Tibial nerve (tissue), 4 donors: ENCODE measurements at regions not wholly inside any gene's neighbourhood (a gene's known extent, or its start where the extent isn't known, plus 50 kb on each side); places are given as distances from the start of the nearest gene placed in this dataset.
"Not testable (repeated sequence)": the region's sequence is repeated elsewhere in the genome, so short reads cannot be mapped to it uniquely, and the experiment has no call there.

Source experiments
- DNase-seq, 2 donors: peaks; one replicate each; pipeline ENCODE4 v3.0.0-alpha.2; 2019; ENCODE audit warnings: low spot score in 2 of 2
- H3K27ac ChIP-seq, 4 donors: fragments of 200-600 bp; sonication (generic) in 3 of 4; one replicate each; pipeline ENCODE4 v1.5.1; 2017 to 2019; ENCODE audit warnings: mild to moderate bottlenecking in 1 of 4
- H3K27me3 ChIP-seq, 2 donors: fragments of 200-600 bp; sonication (generic) in 1 of 2; one replicate each; pipeline versions ENCODE4 v1.5.1 to v1.6.0; 2017 to 2019
- H3K36me3 ChIP-seq, 3 donors: fragments of 200-600 bp; sonication (generic); one replicate each; pipeline ENCODE4 v1.5.1; 2018 to 2019
- H3K4me1 ChIP-seq, 4 donors: fragments of 200-600 bp; sonication (generic) in 3 of 4; one replicate each; pipeline ENCODE4 v1.5.1; 2017 to 2019
- H3K4me3 ChIP-seq, 4 donors: fragments of 200-600 bp; sonication (generic) in 3 of 4; one replicate each; pipeline ENCODE4 v1.5.1; 2017 to 2019; ENCODE audit warnings: mild to moderate bottlenecking in 1 of 4, moderate library complexity in 1 of 4
- H3K9me3 ChIP-seq, 4 donors: fragments of 200-600 bp; sonication (generic) in 3 of 4; one replicate each; pipeline ENCODE4 v1.5.1; 2017 to 2019
- CTCF ChIP-seq, 5 experiments: fragments of 200-600 bp in 3 of 5; fragments of 450-650 bp in 2 of 5; sonication (generic) in 3 of 5; IDR thresholded peaks; one replicate each; pipeline ENCODE4 v1.5.1; 2016 to 2019; ENCODE audit warnings: antibody characterized with exemption in 5 of 5, mild to moderate bottlenecking in 3 of 5, moderate library complexity in 2 of 5
- EP300 ChIP-seq, 2 donors: sonication (generic); formaldehyde crosslinking; IDR thresholded peaks; one replicate each; pipeline ENCODE4 v1.6.1; 2017; ENCODE audit warnings: antibody characterized with exemption in 2 of 2, mild to moderate bottlenecking in 1 of 2
- POLR2A ChIP-seq, 2 donors: fragments of 450-650 bp; IDR thresholded peaks; one replicate each; pipeline ENCODE4 v1.6.1; 2017; ENCODE audit warnings: antibody characterized with exemption in 2 of 2, mild to moderate bottlenecking in 2 of 2, moderate library complexity in 2 of 2
- WGBS, 2 donors: methylation state at CpG; one replicate each; pipeline ENCODE4 v1.1.5; 2018; 5-methylcytosine and 5-hydroxymethylcytosine counted together

DNA sequence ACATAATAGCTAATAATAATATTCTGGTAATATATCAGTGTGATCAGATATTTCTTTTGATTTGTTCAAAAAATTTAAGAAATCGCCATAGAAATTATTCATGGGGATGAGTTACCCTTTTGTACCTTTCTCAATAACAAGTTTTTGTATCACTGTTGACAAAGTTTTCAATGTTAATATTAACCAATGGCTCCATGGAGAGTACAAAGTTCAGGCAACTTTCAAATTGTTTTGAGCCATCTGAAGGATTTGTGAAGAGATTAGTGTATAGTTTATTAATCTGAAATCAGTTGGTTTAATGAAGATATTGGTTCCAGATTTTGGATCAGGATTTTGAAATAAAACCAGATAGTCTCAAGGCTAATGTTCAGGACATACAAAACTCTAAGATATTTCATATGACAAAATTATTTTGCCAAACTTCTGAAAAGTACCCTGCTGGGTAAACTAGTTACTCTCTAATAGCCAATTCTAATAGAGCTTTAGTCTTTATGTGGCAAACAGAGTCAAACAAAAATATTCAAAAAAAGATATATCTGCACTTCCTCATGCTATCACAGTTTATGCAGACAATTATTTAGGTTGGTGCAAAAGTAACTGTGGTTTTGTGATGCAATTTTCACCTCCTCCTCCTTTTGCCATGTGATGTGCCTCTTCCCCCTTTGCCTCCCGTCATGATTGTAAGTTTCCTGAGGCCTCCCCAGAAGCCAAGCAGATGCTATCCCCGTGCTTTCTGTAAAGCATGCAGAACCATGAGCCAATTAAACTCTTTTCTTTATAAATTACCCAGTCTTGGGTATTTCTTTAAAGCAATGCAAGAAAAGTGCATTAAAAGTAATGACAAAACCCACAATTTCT lies 1105.0 kb downstream of the PLA2G4A start:
- WGBS, 2 donors, result 86 to 94% methylated on average over 3 of the region's 3 CpGs
- TF ChIP-seq POLR2A (IDR thresholded peaks at IDR 0.05) (no peak), CTCF (IDR thresholded peaks at IDR 0.05) (no peak), EP300 (IDR thresholded peaks at IDR 0.05) (no peak)
- Histone ChIP-seq H3K4me3 (no peak overlapping the region), H3K27ac (no peak overlapping the region), H3K9me3 (no peaks in the 10 kb centered on the region), H3K36me3 (no peaks in the 10 kb centered on the region), H3K4me1 (no peaks in the 10 kb centered on the region), H3K27me3 (no peaks in the 10 kb centered on the region)
- no peak for DNase-seq

GRCh38 chr1:187936667-187937066 lies 1107.9 kb downstream of the PLA2G4A start:
- no peak for DNase-seq
- no peaks in the 10 kb centered on the region for H3K27me3 ChIP-seq
- TF ChIP-seq EP300 (IDR thresholded peaks at IDR 0.05) (no peak), CTCF (IDR thresholded peaks at IDR 0.05) (no peak), POLR2A (IDR thresholded peaks at IDR 0.05) (no peak)
- H3K36me3 ChIP-seq, result no peaks in the 10 kb centered on the region
- H3K9me3 ChIP-seq, result no peaks in the 10 kb centered on the region
- 79 to 89% methylated on average over 1 of the region's 1 CpG for WGBS, 2 donors
- no peak overlapping the region for H3K27ac ChIP-seq
- H3K4me3 ChIP-seq, result no peak overlapping the region
- H3K4me1 ChIP-seq, result no peaks in the 10 kb centered on the region

GRCh38 chr1:187938092-187938491 lies 1109.3 kb downstream of the PLA2G4A start:
- no peaks in the 10 kb centered on the region for H3K9me3 ChIP-seq
- no peak overlapping the region for H3K4me3 ChIP-seq
- TF ChIP-seq CTCF (IDR thresholded peaks at IDR 0.05), result no peak
- TF ChIP-seq POLR2A (IDR thresholded peaks at IDR 0.05), result no peak
- no peak for TF ChIP-seq EP300 (IDR thresholded peaks at IDR 0.05)
- WGBS, 2 donors, result 49 to 96% methylated on average over 2 of the region's 2 CpGs
- H3K27ac ChIP-seq, result no peak overlapping the region
- H3K36me3 ChIP-seq, result no peaks in the 10 kb centered on the region
- H3K4me1 ChIP-seq, result no peaks in the 10 kb centered on the region
- DNase-seq, result no peak
- no peaks in the 10 kb centered on the region for H3K27me3 ChIP-seq

DNA sequence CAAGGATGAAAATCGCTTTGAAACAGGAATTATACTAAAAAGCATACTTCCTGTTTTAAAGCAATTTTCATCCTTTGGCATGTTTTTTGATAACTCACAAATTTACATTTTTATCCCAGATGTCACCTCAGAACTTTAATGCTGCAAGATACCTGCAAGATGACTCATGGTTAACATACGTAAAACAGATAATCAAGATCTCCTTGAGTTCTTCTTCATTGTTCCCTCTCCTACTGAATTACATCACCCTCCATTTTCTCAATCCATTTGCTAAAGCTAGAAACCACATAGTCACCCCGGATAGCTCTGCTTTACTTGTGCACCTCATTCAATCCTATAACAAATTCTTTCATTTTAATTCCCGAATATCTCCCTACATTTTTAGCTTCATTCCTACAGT lies 1114.2 kb downstream of the PLA2G4A start:
- Histone ChIP-seq H3K4me3 (no peak overlapping the region), H3K9me3 (peaks cover 0 to 17% (median 2%) of the 10 kb centered on the region in 4 donors), H3K36me3 (no peaks in the 10 kb centered on the region), H3K27me3 (no peaks in the 10 kb centered on the region), H3K27ac (no peak overlapping the region), H3K4me1 (no peaks in the 10 kb centered on the region)
- DNase-seq, result no peak
- TF ChIP-seq POLR2A (IDR thresholded peaks at IDR 0.05), result no peak
- TF ChIP-seq CTCF (IDR thresholded peaks at IDR 0.05), result no peak
- no peak for TF ChIP-seq EP300 (IDR thresholded peaks at IDR 0.05)
- 89 to 92% methylated on average over 4 of the region's 4 CpGs for WGBS, 2 donors

DNA sequence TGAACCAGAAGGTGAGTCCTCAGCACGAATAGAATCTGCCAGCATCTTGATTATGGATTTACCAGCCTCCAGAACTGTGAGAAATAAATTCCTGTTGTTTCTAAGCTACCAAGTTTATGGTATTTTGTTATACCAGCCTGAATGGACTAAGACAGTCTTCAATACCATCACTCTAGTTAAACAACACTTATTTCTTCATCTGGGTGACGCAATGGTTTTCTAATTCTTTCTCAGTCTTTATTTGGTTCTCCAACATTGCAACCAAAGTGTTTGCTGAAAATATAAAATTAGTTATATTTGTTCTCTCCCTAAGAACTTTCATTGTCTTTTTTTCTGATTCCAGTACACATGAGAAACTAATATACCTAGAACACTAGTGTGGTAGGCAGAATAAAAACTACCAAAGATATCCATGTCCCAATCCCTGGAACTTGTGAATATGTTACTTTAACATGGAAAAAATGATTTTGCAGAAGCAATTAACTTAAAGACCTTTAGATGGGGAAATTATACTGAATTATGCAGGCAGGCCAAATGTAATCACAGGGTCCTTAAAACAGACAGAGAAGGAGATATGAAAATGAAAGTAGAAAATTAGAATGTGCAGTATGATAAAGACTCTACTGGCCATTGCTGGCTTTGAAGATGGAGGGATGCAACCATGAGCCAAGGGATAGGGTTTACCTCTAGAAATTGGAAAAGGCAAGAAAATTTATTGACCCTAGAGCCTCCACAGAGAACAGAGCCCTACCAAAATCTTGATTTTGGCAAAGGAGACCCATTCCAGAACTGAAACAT lies 1115.1 kb downstream of the PLA2G4A start:
- Histone ChIP-seq H3K27ac (no peak overlapping the region), H3K27me3 (no peaks in the 10 kb centered on the region), H3K36me3 (no peaks in the 10 kb centered on the region), H3K4me3 (no peak overlapping the region), H3K4me1 (no peaks in the 10 kb centered on the region), H3K9me3 (peaks cover 0 to 17% (median 2%) of the 10 kb centered on the region in 4 donors)
- TF ChIP-seq POLR2A (IDR thresholded peaks at IDR 0.05) (no peak), EP300 (IDR thresholded peaks at IDR 0.05) (no peak), CTCF (IDR thresholded peaks at IDR 0.05) (no peak)
- no peak for DNase-seq
- 49 to 92% methylated on average over 2 of the region's 2 CpGs for WGBS, 2 donors

- H3K4me3 ChIP-seq, H3K27ac ChIP-seq, H3K36me3 ChIP-seq, DNase-seq, H3K27me3 ChIP-seq, H3K4me1 ChIP-seq: not testable (repeated sequence)
- 83 to 85% methylated on average over 3 of the region's 3 CpGs for whole genome bisulfite sequencing, 2 donors
- peaks cover 0 to 25% (median 2%) of the 10 kb centered on the region in 4 donors for H3K9me3 ChIP-seq
Observed at GRCh38 chr1:187946661-187947060, 1117.9 kb downstream of the PLA2G4A start.
